D721Med (cell line): ENCODE measurements at regions not wholly inside any gene's neighbourhood (a gene's known extent, or its start where the extent isn't known, plus 50 kb on each side); places are given as distances from the start of the nearest gene placed in this dataset.

ENCODE experiments used
- DNase-seq: peaks from one replicate; pipeline ENCODE4 v3.0.0; 2011; ENCODE audit warnings: low spot score; ENCODE audit not compliant: insufficient read length
- FAIRE-seq: peaks from 2 replicates; lab custom pipeline; 2011; peaks lifted over from hg19 to GRCh38; lab: Jason Lieb, UNC
- TF ChIP-seq, protein P1 (sequence below): IDR thresholded peaks from 2 replicates; pipeline ENCODE4 v1.5.1; 2012; ENCODE audit warnings: mild to moderate bottlenecking, control low read depth; ENCODE audit not compliant: insufficient read depth; ENCODE audit errors: missing control alignments

DNA sequence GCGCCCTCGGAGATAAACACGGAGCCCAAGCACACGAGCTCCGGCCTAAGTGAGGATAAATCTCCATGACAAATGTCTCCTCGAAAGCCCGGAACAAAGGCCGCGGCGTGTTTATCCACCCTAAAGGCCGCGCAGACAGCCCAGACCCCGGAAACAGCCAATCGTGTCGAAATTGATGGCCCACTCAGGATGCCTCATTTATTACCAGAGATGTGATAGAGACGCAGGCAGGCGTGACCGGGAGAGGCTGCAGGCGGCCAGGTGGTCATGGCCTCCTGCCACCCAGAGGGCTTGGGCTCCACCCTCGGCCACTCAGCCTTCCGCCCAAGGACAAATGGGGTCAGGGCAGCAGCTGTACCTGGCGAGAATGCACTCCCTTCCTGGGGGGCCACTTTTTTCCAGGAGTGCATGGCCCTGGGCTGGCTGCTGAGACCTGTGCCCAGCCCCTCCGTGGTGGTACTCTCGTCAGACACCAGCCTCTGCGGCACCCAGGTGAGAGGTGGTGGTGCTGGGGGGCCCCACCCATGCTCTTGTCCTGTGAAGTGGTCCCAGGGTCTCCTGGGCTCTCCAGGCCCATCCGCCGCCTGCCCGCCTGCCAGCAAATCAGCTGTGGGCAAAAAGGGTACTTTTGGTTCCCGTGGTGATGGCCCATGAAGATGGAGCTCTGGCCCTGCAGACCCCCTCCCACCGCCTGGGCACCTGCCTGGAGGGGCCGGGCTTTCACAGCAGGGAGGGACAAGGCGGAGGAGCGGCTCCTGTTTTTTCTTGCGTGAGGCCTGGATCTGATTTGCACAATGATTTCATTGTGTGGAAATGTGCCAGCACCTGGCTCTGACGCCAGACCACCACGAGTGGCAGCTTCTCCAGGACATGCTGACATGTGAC lies 211.5 kb upstream of the C14orf180 start:
- no peak for FAIRE-seq
- DNase-seq, result no peak
- TF ChIP-seq, protein P1, sequence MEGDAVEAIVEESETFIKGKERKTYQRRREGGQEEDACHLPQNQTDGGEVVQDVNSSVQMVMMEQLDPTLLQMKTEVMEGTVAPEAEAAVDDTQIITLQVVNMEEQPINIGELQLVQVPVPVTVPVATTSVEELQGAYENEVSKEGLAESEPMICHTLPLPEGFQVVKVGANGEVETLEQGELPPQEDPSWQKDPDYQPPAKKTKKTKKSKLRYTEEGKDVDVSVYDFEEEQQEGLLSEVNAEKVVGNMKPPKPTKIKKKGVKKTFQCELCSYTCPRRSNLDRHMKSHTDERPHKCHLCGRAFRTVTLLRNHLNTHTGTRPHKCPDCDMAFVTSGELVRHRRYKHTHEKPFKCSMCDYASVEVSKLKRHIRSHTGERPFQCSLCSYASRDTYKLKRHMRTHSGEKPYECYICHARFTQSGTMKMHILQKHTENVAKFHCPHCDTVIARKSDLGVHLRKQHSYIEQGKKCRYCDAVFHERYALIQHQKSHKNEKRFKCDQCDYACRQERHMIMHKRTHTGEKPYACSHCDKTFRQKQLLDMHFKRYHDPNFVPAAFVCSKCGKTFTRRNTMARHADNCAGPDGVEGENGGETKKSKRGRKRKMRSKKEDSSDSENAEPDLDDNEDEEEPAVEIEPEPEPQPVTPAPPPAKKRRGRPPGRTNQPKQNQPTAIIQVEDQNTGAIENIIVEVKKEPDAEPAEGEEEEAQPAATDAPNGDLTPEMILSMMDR, result no peak

GRCh38 chr14:104368751-104369100 lies 210.8 kb upstream of the C14orf180 start:
- DNase-seq (no peak), FAIRE-seq (no peak)
- TF ChIP-seq, protein P1, result no peak

GRCh38 chr14:104369208-104369607 lies 210.4 kb upstream of the C14orf180 start:
- TF ChIP-seq, protein P1, result no peak
- FAIRE-seq, result no peak

DNA sequence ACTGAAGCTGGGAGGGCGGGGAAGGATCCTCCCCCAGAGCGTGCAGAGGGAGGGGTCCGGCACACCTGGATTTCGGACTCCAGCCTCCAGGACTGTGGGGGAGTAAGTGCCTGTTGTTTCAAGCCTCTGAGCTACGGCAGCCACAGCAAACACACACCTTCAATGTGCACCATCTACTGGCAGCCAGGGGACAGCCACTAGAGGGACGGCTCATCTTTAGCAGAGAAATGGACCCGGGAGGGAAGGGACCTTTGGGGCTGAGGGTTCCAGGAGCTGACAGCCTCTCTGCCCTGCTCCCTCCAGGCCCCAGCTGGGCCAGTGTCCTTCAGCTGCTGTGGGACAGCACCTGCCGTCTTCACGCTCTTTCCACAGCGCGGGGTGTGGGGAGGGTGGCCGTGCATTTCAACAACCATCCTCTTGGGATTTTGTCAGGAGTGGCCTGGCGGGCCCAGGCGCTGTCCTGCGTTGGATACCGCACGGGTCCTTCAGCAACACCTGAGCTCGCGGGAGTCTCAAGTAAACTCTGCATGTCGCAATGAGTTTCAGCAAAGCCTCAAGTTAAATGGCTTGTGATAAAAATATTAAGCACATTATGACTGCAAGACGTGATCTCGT lies 209.2 kb upstream of the C14orf180 start:
- TF ChIP-seq, protein P1, result peak; percentile 67
- DNase-seq (no peak), FAIRE-seq (no peak)

More at GRCh38 chr14:104369208-104369607, 210.4 kb upstream of the C14orf180 start:
- no peak for DNase-seq

- DNase-seq (no peak), FAIRE-seq (no peak)
- TF ChIP-seq, protein P1, result no peak
Measured at GRCh38 chr14:104371031-104371430, 208.5 kb upstream of the C14orf180 start.

- DNase-seq (no peak), FAIRE-seq (no peak)
- TF ChIP-seq, protein P1, result no peak
Measured at GRCh38 chr14:104371917-104372316, 207.6 kb upstream of the C14orf180 start.
